ENCODE measurements at regions not wholly inside any gene's neighbourhood (a gene's known extent, or its start where the extent isn't known, plus 50 kb on each side); places are given as distances from the start of the nearest gene placed in this dataset.

GRCh38 chr9:129309906-129310305, 131.8 kb upstream of the IER5L start:
- POLR2A ChIA-PET (ENCODE audit: unreplicated experiment), result no interaction called here
- Histone ChIP-seq H3K27ac (ENCODE audit: low read length) (no peak overlapping the region), H3K36me3 (ENCODE audit: low read depth, low read length) (no peaks in the 10 kb centered on the region), H3K79me2 (ENCODE audit: low read length) (no peaks in the 10 kb centered on the region), H2AFZ (ENCODE audit: low read length) (no peak overlapping the region), H3K27me3 (ENCODE audit: low read length) (no peaks in the 10 kb centered on the region), H3K9ac (ENCODE audit: low read length) (no peak overlapping the region), H3F3A (ENCODE audit: low read length, unreplicated experiment) (no peaks in the 10 kb centered on the region), H3K4me1 (ENCODE audit: insufficient read depth, low read length) (no peaks in the 10 kb centered on the region), H3K9me3 (ENCODE audit: low read length) (no peaks in the 10 kb centered on the region), H3K9me2 (replicated peaks; ENCODE audit: low read length) (no peaks in the 10 kb centered on the region), H3K4me3 (ENCODE audit: low read length) (no peak overlapping the region), H4K20me1 (ENCODE audit: low read length) (no peaks in the 10 kb centered on the region), H3K4me2 (ENCODE audit: low read length) (no peak overlapping the region)
- DNase-seq (no peak), ATAC-seq (no peak)
- CTCF ChIA-PET, result no interaction called here
- TF ChIP-seq EZH2phosphoT487 (IDR thresholded peaks at IDR 0.05; ENCODE audit: borderline replicate concordance, low read length), result no peak
- TF ChIP-seq EZH2 (IDR thresholded peaks at IDR 0.05; ENCODE audit: low read length, unreplicated experiment), result no peak
- no peak for TF ChIP-seq CTCF (conservative IDR thresholded peaks at IDR 0.05; ENCODE audit: low read depth, low read length)
- intact Hi-C loops (cut with micrococcal nuclease), result no loop called here
- no TSS peak for BruUV-seq (replicated peaks)

DNA sequence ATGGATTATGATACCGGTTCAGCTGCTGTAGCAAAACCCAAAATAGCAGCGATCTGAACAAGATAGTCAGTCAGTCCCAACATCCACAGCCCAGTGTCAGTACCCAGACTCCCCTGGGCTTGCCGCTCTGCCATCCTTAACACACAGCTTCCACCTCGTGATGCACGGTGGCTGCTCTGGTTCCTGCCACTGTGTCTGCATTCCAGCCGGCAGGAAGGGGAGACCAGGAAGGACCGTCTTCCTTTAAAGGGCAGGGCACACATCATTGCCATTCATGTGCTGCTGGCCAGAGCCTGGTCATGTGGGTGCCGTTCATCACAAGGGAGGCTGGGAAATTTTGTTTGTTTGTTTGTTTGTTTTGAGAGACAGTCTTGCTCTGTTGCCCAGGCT, 131.0 kb upstream of the IER5L start:
- POLR2A ChIA-PET (ENCODE audit: unreplicated experiment), result no interaction called here

More for the DNA sequence above, 131.0 kb upstream of the IER5L start:
- ATAC-seq, result no peak
- no TSS peak for BruUV-seq (replicated peaks)
- Histone ChIP-seq H3K4me2 (ENCODE audit: low read length) (no peak overlapping the region), H3K4me3 (ENCODE audit: low read length) (no peak overlapping the region), H4K20me1 (ENCODE audit: low read length) (no peaks in the 10 kb centered on the region), H3K9me3 (ENCODE audit: low read length) (no peaks in the 10 kb centered on the region), H3K79me2 (ENCODE audit: low read length) (no peaks in the 10 kb centered on the region), H3K36me3 (ENCODE audit: low read depth, low read length) (no peaks in the 10 kb centered on the region), H3F3A (ENCODE audit: low read length, unreplicated experiment) (no peaks in the 10 kb centered on the region), H3K9me2 (replicated peaks; ENCODE audit: low read length) (no peaks in the 10 kb centered on the region), H3K27me3 (ENCODE audit: low read length) (no peaks in the 10 kb centered on the region), H3K27ac (ENCODE audit: low read length) (no peak overlapping the region), H3K9ac (ENCODE audit: low read length) (no peak overlapping the region), H3K4me1 (ENCODE audit: insufficient read depth, low read length) (no peaks in the 10 kb centered on the region), H2AFZ (ENCODE audit: low read length) (no peak overlapping the region)
- DNase-seq, result no peak
- TF ChIP-seq CTCF (conservative IDR thresholded peaks at IDR 0.05; ENCODE audit: low read depth, low read length) (no peak), EZH2phosphoT487 (IDR thresholded peaks at IDR 0.05; ENCODE audit: borderline replicate concordance, low read length) (no peak), EZH2 (IDR thresholded peaks at IDR 0.05; ENCODE audit: low read length, unreplicated experiment) (no peak)
- intact Hi-C loops (cut with micrococcal nuclease), result no loop called here
- CTCF ChIA-PET, result no interaction called here

Measured in PC-3 (cell line).